PC-3 (cell line): ENCODE measurements at regions not wholly inside any gene's neighbourhood (a gene's known extent, or its start where the extent isn't known, plus 50 kb on each side); places are given as distances from the start of the nearest gene placed in this dataset.
"Not testable (repeated sequence)": the region's sequence is repeated elsewhere in the genome, so short reads cannot be mapped to it uniquely, and the experiment has no call there.

Source experiments
- ATAC-seq: fragments of 200-7000 bp; cut with Tn5 transposase; 2 replicates; pipeline ENCODE4 v1.9.1; 2020; ENCODE audit warnings: mild to moderate bottlenecking, moderate library complexity
- BruUV-seq: library from RNA; stranded (reverse); fragments of 400-500 nt; replicated peaks from 2 replicates; lab custom pipeline; 2021; lab: Mats Ljungman, UMichigan
- CTCF ChIA-PET: fragments of 300-600 bp; sonication (Branson Sonifier 250); formaldehyde crosslinking; loops from one replicate; lab custom pipeline; 2022; ENCODE audit warnings: antibody characterized with exemption; lab: Charles Lee
- POLR2A ChIA-PET: fragments of 300-600 bp; sonication (Branson Sonifier 250); formaldehyde crosslinking; loops from one replicate; lab custom pipeline; 2022; ENCODE audit warnings: antibody characterized with exemption; ENCODE audit not compliant: unreplicated experiment; lab: Charles Lee
- DNase-seq: peaks from one replicate; pipeline ENCODE4 v3.0.0-alpha.2; 2015
- H2AFZ ChIP-seq: fragments of 300-600 bp; sonication (generic); 2 replicates; pipeline ENCODE4 v1.6.0; 2016; ENCODE audit warnings: antibody characterized with exemption, low read length
- H3F3A ChIP-seq: fragments of 300-600 bp; sonication (generic); one replicate; pipeline ENCODE4 v1.6.0; 2017; ENCODE audit warnings: antibody characterized with exemption, low read length, control low read depth, mild to moderate bottlenecking; ENCODE audit not compliant: unreplicated experiment
- H3K27ac ChIP-seq: fragments of 300-600 bp; sonication (generic); 2 replicates; pipeline ENCODE4 v1.5.1; 2016; ENCODE audit warnings: mild to moderate bottlenecking, low read length
- H3K27me3 ChIP-seq: fragments of 300-600 bp; sonication (generic); 2 replicates; pipeline ENCODE4 v1.6.1; 2016; ENCODE audit warnings: low read length, mixed read lengths
- H3K36me3 ChIP-seq: fragments of 300-600 bp; sonication (generic); 2 replicates; pipeline ENCODE4 v1.6.1; 2016; ENCODE audit warnings: low read depth, mixed run types, low read length, mixed read lengths
- H3K4me1 ChIP-seq: fragments of 300-600 bp; sonication (generic); 2 replicates; pipeline ENCODE4 v1.5.1; 2016; ENCODE audit warnings: low read length; ENCODE audit not compliant: insufficient read depth
- H3K4me2 ChIP-seq: fragments of 300-600 bp; sonication (generic); 2 replicates; pipeline ENCODE4 v1.6.0; 2016; ENCODE audit warnings: low read length
- H3K4me3 ChIP-seq: fragments of 300-600 bp; sonication (generic); 2 replicates; pipeline ENCODE4 v1.5.1; 2016; ENCODE audit warnings: mild to moderate bottlenecking, low read length, mixed read lengths
- H3K79me2 ChIP-seq: fragments of 300-600 bp; sonication (generic); 2 replicates; pipeline ENCODE4 v1.6.1; 2017; ENCODE audit warnings: low read length, mixed read lengths
- H3K9ac ChIP-seq: fragments of 300-600 bp; sonication (generic); 2 replicates; pipeline ENCODE4 v1.6.0; 2016; ENCODE audit warnings: mild to moderate bottlenecking, low read length
- H3K9me2 ChIP-seq: fragments of 300-600 bp; sonication (generic); replicated peaks from 2 replicates; pipeline ENCODE4 v1.6.1; 2016; ENCODE audit warnings: mixed run types, low read length, mixed read lengths
- H3K9me3 ChIP-seq: fragments of 300-600 bp; sonication (generic); 2 replicates; pipeline ENCODE4 v1.6.1; 2016; ENCODE audit warnings: low read length, mixed read lengths
- H4K20me1 ChIP-seq: fragments of 300-600 bp; sonication (generic); 2 replicates; pipeline ENCODE4 v1.6.1; 2016; ENCODE audit warnings: low read length, mixed read lengths
- EZH2 ChIP-seq: fragments of 300-600 bp; sonication (generic); IDR thresholded peaks from one replicate; pipeline ENCODE4 v1.6.1; 2017; ENCODE audit warnings: antibody characterized with exemption, mild to moderate bottlenecking, low read length; ENCODE audit not compliant: unreplicated experiment
- EZH2phosphoT487 ChIP-seq: fragments of 300-600 bp; sonication (generic); IDR thresholded peaks from 2 replicates; pipeline ENCODE4 v1.6.1; 2018; ENCODE audit warnings: mild to moderate bottlenecking, antibody characterized with exemption, low read length, borderline replicate concordance
- intact Hi-C: fragments of 100-400 bp; cut with micrococcal nuclease; formaldehyde crosslinking; loops from 2 replicates; pipeline ENCODE4 v1.9.0; 2023
- TF ChIP-seq, protein P1 (sequence below): fragments of 300-600 bp; sonication (generic); conservative IDR thresholded peaks from 2 replicates; pipeline ENCODE4 v1.5.1; 2017; ENCODE audit warnings: antibody characterized with exemption, low read depth, mild to moderate bottlenecking, low read length

GRCh38 chr3:64365877-64366276 is 140.6 kb upstream of the PRICKLE2 start:
- Histone ChIP-seq H3K27me3 (no peaks in the 10 kb centered on the region), H3K9ac (no peak overlapping the region), H3K4me3 (no peak overlapping the region), H3K4me1 (no peaks in the 10 kb centered on the region), H3F3A (no peaks in the 10 kb centered on the region), H3K27ac (no peak overlapping the region), H3K9me3 (no peaks in the 10 kb centered on the region), H3K9me2 (no peaks in the 10 kb centered on the region), H2AFZ (no peak overlapping the region), H3K4me2 (no peak overlapping the region), H3K79me2 (no peaks in the 10 kb centered on the region), H3K36me3 (no peaks in the 10 kb centered on the region), H4K20me1 (no peaks in the 10 kb centered on the region)
- ChIA-PET CTCF (no interaction called here), POLR2A (no interaction called here)
- BruUV-seq = no TSS peak
- intact Hi-C loops = no loop called here
- ATAC-seq = no peak
- TF ChIP-seq, protein P1, sequence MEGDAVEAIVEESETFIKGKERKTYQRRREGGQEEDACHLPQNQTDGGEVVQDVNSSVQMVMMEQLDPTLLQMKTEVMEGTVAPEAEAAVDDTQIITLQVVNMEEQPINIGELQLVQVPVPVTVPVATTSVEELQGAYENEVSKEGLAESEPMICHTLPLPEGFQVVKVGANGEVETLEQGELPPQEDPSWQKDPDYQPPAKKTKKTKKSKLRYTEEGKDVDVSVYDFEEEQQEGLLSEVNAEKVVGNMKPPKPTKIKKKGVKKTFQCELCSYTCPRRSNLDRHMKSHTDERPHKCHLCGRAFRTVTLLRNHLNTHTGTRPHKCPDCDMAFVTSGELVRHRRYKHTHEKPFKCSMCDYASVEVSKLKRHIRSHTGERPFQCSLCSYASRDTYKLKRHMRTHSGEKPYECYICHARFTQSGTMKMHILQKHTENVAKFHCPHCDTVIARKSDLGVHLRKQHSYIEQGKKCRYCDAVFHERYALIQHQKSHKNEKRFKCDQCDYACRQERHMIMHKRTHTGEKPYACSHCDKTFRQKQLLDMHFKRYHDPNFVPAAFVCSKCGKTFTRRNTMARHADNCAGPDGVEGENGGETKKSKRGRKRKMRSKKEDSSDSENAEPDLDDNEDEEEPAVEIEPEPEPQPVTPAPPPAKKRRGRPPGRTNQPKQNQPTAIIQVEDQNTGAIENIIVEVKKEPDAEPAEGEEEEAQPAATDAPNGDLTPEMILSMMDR = no peak
- TF ChIP-seq EZH2 = no peak
- no peak for TF ChIP-seq EZH2phosphoT487
- no peak for DNase-seq

DNA sequence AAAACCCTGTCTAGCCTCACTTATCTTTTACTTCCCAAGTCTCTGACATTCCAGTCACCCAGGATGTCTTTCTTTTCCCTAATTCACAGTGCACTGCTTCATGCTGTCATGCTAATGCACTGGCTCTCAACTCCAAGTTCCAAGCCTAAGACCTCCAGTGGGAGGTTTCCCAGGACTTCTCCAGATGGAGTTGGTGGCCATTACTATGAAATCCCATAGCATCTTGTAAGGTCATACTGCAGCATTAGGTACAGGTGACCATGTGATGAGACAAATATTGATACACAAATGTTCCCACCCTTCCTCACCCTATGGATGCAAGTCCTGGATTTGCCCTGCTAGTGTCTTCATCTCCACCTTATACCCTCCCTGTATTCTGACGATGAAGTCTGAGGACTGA is 138.6 kb upstream of the PRICKLE2 start:
- Histone ChIP-seq H3K27me3 (no peaks in the 10 kb centered on the region), H2AFZ (no peak overlapping the region), H4K20me1 (no peaks in the 10 kb centered on the region), H3K79me2 (no peaks in the 10 kb centered on the region), H3F3A (no peaks in the 10 kb centered on the region), H3K9ac (no peak overlapping the region), H3K36me3 (no peaks in the 10 kb centered on the region), H3K4me1 (no peaks in the 10 kb centered on the region), H3K4me3 (no peak overlapping the region), H3K4me2 (no peak overlapping the region), H3K27ac (no peak overlapping the region), H3K9me3 (no peaks in the 10 kb centered on the region), H3K9me2 (no peaks in the 10 kb centered on the region)
- ATAC-seq = no peak
- no TSS peak for BruUV-seq
- DNase-seq = no peak
- ChIA-PET POLR2A (no interaction called here), CTCF (no interaction called here)
- TF ChIP-seq EZH2 (no peak), EZH2phosphoT487 (no peak)
- TF ChIP-seq, protein P1 = no peak
- intact Hi-C loops = no loop called here

DNA sequence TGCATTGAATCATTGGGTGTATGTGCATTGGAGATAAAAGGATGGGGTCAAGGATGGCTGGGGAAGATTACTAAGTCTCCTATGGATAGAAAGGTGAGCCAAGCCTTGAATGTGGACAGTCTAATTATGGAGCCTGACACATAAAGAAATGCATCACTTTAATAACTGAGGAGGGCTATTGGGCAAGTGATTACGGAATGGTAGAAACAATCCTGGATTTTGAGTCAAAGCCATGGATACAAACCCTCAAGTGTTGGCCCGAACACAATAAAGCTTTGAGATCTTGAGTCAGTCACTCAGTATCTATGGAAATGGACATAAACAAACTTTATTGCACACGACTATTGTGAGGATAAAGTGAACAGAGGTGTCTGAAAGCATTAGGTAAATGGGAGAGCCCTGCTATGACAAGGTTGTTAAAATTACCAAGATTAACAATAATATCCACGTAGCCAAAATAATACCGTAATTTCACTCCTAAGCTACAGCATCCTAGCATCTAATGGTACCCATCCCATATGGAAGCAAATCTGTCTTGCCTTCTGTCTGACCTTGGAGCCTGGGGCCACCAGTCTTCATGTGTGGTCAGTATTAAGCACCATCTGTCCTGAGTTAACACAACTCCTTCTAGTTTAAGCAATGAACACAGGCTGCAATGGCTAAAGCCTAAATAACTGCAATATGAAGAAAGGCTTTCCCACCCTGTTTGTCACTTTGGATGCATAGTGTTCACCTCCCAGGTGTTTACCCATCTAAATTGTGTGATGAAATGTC is 136.9 kb upstream of the PRICKLE2 start:
- H3K9me2 ChIP-seq = no peaks in the 10 kb centered on the region
- no TSS peak for BruUV-seq
- no peaks in the 10 kb centered on the region for H3K79me2 ChIP-seq
- ChIA-PET CTCF (no interaction called here), POLR2A (no interaction called here)
- H3K9ac ChIP-seq = no peak overlapping the region
- no peaks in the 10 kb centered on the region for H3K27me3 ChIP-seq
- TF ChIP-seq, protein P1 = no peak
- TF ChIP-seq EZH2phosphoT487 (no peak), EZH2 (no peak)
- H3F3A ChIP-seq = no peaks in the 10 kb centered on the region
- DNase-seq (no peak), ATAC-seq (no peak)
- no peak overlapping the region for H3K4me3 ChIP-seq
- H4K20me1 ChIP-seq = no peaks in the 10 kb centered on the region
- no peak overlapping the region for H2AFZ ChIP-seq
- no peak overlapping the region for H3K4me2 ChIP-seq
- intact Hi-C loops = no loop called here
- no peak overlapping the region for H3K27ac ChIP-seq
- H3K9me3 ChIP-seq = no peaks in the 10 kb centered on the region
- no peaks in the 10 kb centered on the region for H3K36me3 ChIP-seq
- no peaks in the 10 kb centered on the region for H3K4me1 ChIP-seq

DNA sequence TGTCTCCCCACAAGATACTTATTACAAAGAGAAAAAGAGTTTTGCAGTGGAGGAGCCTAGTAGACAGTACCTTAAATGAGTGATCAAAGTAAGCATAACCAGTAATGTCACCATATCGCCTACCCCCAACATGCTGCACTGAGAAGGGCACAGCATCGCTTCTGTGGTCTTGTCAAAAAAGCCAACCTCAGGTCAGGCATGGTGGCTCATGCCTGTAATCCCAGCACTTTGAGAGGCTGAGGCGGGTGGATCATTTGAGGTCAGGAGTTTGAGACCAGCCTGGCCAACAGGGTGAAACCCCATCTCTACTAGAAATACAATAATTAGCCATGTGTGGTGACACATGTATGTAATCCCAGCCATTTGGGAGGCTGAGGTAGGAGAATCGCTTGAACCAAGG is 135.8 kb upstream of the PRICKLE2 start:
- H3K9me2 ChIP-seq, H3F3A ChIP-seq, BruUV-seq, POLR2A ChIA-PET, H3K9me3 ChIP-seq, CTCF ChIA-PET, H3K27ac ChIP-seq, ATAC-seq, H3K36me3 ChIP-seq, H4K20me1 ChIP-seq, H3K4me3 ChIP-seq, DNase-seq, H3K4me1 ChIP-seq, H3K79me2 ChIP-seq, H2AFZ ChIP-seq, H3K4me2 ChIP-seq, intact Hi-C loops, H3K27me3 ChIP-seq, H3K9ac ChIP-seq: not testable (repeated sequence)
